GM21447 (cell line): ENCODE measurements at regions not wholly inside any gene's neighbourhood (a gene's known extent, or its start where the extent isn't known, plus 50 kb on each side); places are given as distances from the start of the nearest gene placed in this dataset.

Experiments used
- ATAC-seq: cut with Tn5 transposase; IDR thresholded peaks from one replicate; pipeline ENCODE4 v1.9.1; 2021; ENCODE audit not compliant: unreplicated experiment

DNA sequence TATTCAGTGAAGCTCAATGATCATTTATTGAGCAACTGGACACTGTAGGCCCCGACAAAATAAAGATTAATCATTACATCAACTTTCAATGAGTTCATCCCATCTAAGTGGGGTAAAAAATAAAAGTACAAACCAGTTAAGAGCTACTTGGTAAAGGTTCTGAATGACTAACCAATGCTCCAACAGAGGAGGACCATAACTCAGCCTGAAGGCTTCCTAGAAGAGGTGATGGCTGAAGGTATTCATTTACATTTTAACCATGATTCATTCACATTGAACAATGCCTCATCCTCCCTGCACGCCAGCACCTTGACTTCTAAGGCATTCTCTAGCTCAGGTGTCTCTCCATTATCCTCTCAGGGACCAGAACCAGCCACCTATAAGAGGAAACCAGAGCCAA is 201.4 kb downstream of the ZNF462 start:
- ATAC-seq, result no peak

DNA sequence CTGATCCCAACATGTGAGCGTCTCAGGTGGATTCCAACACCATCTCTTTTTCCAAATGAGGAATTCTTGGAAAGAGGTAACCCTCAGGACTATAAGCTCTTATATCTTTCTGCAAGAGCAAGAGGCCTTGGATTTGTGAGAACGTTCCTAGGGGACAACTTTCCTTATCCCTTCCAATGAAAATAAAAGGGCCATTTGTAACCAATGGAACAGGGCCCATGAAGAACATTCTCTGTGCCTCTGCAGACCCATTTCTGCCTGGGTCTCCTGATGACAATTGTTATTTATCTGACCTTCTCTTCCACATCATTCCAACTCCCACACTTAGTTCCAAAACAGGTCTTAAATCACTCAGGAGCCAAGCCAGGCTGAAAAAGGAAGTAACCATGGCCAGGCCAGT is 202.6 kb downstream of the ZNF462 start:
- no peak for ATAC-seq

DNA sequence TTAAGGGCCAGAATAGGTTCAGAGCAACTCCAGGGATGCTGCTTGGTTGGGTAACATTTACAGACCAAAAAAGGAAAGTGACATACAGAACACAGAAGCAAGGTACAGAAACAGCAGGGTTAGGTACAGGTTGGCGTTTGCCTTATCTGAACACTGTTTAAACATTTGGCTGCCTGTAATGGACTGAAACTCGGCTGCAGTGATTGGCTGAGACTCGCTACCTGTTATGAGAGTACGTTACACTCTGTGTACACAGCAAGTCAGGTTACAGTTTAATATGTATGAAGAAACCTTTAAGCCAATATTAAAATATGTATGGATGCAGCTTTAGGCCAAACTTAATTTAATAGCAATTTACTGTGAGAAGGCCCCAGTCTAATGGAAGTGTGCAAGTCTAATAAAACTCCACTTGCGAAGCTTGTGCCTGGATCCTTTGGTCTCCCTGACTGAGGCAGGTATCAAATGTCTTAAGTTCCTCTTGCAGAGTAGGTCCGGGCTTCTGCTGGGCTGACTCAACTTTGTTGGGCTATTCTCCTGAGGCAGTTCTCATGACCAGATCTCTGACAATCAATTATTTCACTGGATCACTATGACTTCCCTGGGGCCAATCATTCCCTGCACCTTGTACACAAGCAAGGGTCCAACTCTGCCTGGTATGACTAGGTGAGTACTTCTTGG is 204.9 kb downstream of the ZNF462 start:
- no peak for ATAC-seq

DNA sequence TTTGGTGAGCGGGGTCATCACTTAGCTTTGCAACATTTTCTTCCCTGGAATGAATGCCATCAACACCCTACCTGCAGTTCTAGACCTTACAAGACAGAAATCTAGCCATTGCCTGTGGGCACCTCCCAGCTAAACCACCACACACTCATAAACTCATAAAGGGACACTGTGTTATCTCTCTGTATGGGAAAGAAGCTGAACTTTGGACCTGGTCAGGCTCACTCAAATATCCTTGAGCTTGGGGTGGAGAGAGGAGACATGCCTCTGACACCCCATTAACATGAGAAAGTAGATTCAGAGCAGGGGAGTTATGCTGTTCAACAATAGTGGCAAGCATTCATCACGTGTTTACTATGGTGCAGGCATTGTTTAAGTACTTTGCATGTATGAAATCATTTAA is 205.6 kb downstream of the ZNF462 start:
- no peak for ATAC-seq

DNA sequence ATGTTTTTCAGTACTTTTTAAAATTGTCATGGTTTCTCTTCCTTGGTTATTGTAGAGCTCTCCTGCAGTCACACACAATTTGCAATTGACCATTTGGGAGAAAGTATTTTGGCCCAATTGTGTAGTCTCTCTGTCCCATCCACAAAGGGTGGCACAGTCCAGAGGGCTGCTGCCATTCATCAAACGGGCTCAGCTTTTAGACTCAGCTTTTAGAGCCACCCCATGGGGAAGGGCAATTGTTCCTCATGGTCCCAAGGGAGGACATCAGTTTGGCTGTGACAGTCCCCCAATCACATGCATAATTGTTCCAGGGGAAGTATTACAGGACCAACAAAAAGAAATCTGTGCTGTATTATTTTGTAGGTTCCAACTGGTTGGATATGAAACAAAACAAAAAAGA is 207.6 kb downstream of the ZNF462 start:
- no peak for ATAC-seq

DNA sequence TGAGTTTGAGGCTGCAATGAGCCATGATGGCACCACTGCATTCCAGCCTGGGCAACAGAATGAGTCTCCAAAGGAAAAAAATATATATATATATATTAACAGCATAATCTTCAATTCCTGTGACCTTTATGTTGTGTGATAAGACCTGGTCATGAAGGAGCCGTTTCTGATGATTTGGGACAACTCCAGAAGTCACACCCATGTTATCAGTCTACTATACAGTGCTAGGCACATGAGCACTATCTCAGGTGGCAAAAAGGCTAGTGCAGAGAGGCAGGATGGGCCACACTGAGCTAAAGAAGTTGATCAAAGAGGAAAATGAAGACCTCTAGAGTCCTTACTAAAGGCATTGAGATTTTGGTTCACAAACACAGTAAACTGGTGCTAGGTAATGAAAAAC is 205.0 kb upstream of the RAD23B start:
- ATAC-seq, result no peak

DNA sequence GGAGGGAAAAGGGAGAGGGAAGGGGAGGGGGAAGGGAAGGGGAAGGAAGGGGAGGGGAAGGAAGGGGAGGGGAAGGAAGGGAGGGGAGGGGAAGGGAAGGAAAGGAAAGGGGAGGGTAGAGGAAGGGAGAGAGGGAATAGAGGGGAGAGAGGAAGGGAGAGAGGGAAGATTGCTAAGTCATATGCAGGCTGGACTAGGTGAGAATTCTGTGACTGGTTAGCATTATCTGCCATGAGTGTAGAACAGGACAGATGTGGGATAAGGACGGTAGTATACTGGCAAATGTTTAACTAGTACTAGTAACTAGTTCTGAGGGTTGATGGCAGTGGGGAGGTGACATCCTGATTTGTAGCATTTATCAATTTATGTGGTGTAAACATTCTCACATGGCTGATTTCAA is 203.5 kb upstream of the RAD23B start:
- no peak for ATAC-seq

DNA sequence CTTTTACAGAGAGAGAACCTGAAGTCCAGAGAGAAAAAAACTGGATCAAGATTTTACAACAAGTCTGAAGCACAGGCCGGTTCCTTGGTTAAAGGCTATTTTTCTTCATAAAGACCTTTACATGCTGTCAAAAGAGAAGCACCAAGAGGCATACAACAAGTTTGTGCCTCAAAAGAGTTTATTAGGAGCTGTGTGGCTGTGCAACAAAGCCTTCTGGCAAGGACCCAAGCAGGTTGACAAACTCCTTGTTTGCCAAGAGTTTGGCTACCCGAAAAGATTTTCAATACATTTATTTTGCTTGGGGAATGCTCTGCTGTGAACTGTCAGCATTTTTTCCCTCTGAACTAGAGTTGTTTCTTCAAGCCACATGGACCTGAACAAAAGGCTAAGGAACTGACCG is 202.9 kb upstream of the RAD23B start:
- ATAC-seq, result no peak

DNA sequence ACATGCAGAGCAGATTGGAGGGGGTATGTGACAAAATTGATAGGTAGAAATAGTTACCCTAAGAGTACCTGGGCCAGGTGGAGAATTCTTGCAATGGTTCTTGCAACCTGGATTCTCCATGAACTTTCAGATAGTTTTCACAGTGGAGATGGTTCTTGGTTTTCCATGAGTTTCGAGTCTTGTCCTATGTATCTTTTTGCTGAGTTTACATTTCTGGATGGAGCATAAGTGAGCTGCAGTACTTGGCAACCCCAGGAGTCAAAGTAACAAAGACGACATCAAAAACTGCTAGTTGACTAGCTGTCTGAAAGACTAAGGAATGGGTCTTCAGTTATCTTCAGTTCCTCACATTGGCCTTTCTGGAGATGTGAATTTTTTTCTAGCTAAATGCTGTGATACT is 196.6 kb upstream of the RAD23B start:
- ATAC-seq, result no peak

DNA sequence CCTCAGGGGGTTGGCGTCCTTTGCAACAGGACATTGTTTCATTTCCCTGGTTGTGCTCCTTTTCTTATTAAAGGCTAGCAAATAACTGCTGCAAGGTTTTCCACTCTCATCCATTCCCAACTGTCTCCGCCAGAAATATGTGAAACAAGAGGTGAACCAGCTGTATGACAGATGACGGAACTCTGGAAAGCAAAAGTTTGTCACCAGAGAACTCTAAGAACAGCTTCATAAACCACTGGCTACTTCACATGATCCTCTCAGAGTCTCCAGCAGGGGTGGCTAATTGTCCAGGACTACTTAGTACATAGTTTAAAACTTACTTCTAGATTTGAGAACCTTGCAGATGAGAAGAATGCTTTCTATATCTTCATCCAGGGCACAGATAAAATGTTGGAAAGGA is 195.9 kb upstream of the RAD23B start:
- no peak for ATAC-seq

DNA sequence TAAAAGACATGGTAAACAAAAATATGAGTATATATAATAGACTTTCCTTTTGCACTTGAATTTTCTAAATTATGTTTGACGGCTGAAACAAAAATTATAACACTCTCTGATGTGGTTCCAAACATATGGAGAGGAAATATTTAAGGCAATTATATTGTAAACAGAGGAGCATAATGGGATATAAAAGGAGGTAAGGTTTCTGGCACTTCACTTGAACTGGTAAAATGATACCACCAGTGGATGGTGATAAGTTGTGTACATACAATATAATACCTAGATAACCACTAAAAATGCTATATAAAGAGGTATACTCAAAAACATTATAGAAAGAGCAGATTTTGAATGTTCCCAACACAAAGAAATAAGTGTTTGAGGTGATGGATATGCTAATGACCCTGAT is 192.9 kb upstream of the RAD23B start:
- ATAC-seq, result no peak

DNA sequence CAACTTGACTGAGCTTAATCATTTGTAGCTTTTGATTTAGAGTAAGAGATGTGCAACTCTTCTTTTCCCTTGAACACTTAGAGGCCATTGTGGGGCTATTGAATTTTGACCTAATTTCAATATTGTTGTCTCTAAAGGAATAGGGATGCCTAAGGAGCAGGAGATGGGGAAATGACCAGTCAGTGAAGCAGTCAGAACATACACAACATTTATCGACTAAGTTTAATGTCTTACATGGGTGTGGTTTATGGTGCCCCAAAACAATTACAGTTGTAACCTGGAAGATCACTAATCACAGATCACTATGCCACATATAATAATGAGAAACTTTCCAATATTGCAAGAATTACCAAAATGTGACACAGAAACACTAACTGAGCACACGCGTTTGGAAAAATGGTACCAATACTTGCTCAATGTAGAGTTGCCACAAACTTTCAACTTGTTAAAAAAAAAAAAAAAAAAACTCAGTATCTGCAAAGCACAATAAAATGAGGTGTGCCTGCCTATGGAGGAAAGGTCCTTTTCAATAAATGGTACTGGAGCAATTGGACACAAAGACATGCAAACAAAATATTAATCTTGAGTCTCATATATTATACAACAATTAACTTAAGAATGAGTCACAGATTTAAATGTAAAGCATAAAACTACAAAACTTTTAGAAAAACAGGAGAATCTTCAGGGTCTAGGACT is 189.6 kb upstream of the RAD23B start:
- ATAC-seq, result no peak

DNA sequence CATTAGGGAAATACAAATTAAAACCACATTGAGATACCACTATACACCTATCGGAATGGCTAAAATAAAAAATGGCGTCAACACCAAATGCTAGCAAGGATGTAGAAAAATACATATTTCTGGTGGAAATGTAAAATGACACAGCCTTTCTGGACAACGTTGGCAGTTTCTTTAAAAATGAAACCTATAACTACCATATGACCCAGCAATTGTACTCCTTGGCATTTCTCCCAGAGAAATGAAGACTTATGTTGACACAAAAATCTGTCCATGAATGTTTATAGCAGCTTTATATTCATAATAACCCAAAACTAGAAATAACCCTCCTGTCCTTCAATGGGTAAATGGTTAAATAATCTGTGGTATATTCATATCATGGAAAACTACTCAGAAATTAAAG is 188.7 kb upstream of the RAD23B start:
- ATAC-seq, result no peak

DNA sequence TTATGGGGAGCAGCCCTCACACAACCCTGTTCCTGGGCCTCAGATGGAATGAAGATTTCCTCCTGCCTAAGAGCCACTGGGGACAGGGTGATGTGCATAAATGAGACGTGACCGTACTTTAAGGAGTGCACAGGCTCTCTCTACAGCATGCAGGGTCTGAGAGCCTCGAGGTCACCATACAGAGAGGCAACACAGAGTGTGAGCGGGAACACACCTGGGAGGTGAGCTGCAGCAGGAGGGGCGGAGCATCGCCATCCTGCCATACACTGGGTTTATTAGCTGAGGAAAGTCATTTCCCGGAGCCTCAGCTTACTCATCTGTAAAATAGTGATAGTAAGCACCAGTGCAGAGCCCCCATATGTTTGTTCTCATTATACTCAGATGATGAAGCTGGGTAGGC is 182.5 kb upstream of the RAD23B start:
- ATAC-seq, result no peak

DNA sequence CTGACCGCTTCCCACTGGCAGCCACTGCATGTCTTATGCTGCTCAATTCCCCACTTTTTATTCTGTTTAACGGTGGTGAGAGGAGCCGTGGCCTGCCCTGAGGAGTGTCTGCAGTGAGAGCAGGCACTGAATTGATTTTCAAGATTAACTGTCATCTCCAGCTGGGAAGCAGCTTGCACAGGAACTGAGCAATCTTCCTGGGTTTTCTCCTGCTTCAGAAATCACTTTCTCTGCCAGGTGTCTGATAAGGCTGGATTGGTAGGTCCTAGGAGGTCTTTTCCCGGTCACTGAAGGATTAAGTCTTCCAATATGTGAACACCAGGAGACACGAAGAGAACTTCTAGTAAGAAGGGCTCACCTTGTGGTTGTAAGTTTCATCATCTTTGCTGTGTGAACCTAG is 181.1 kb upstream of the RAD23B start:
- ATAC-seq, result no peak

DNA sequence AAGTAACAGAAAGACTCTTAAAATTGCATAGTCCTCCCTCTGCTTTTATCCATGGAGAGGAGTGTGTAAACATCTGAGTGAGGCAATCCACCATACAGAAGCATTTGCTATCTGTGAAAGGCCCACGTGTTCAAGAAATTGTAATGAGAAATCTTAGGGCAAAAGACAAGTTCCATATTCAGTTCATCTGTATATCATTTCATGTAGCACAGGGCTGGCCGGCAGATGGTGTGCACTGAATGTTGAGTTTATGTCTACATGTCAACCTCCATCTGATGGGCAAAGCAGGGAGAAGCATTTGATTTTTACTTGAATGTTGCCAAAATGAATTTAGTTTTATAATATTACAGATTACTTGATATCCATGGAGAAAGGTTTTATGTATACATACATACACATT is 179.5 kb upstream of the RAD23B start:
- no peak for ATAC-seq

DNA sequence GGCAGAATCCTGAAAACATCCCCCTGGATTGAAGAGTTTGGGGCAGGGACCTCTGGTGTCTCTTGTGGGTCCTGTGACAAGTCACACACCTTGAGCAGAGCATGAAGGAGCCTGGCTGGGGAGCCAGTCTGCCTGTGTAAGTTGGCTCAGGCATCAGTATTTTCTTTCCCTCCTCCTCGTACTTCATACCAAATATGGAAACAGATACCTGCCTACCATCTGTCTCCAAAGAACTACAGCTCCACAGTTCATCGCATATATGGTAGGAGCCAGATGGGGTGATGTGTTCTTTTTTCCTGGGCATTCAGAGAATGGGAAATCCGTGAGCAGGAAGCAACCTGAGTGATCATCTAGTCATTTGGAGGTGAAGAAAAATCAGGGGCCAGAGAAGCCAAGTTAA is 177.3 kb upstream of the RAD23B start:
- no peak for ATAC-seq

DNA sequence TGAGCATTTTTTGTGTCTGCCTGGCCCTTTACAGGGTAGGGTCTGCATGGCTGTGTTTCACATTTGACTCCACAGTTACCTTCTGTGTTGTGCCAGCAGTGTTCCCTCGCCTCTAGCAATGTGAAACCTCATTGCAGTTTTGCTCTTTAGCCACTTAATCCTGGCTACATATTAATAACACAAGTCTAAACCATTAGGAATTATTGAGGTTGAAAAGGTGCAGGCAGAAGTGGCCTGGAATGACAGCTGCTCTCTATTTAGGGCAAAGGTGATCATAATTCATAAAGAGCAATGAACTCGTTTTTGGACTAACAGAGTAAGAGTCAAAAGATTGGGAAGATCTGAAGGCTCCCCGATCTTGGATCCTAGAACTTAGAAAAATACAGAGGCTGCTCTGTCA is 176.7 kb upstream of the RAD23B start:
- ATAC-seq, result no peak

DNA sequence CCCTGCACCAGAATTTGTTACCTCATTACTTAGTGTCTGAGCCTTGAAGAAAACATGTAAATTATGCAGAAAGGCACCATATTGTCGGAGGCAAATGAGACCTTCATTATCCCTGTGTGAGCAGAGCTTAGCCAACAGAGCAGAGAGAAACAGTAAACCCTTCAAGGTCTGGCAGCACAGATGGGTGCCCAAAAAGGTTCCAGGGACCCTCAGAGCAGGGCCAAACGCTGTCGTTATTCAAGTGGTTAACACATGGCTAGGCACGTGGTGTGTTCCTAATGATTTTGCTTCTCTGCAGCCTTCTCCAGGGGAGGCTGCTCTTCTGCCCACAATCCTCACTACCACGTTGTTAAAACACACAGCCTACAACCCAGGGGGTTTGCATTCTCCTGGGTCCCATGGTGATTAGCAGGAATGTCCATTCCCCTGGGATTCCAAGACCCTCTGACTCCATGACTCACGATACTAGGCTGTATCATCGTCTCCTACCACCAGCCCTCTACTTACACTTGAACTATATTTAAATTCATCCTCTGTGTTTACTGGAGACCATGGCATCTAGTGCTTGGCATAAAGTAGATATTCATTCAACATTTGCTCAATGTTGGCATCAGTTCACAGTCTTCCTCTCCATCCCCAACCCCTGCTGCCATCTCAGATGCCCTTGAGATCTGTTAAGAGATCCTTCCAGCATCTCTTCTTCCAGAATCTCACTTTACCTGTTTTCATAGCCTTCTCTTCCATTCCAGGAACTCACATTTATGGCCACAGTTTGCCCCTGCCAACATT is 174.5 kb upstream of the RAD23B start:
- ATAC-seq, result no peak

DNA sequence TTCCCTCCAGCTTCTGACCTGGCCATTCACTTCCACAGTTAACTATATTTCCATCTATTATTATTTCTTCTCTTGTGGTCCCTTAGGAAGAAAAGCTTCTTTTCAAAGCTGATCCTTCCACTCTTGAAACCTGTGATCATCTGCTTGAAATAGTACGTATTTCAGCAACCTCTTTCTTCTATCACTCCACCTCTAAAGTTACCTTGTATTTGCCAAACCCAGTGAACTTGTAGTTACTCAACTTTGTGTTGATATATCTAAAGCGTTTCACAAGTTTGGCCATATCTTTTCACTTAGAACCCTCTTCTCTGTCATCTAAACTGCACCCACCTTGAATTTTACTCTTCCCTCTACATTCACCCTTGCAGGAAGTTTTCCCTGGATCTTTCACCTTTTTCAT is 173.8 kb upstream of the RAD23B start:
- no peak for ATAC-seq

DNA sequence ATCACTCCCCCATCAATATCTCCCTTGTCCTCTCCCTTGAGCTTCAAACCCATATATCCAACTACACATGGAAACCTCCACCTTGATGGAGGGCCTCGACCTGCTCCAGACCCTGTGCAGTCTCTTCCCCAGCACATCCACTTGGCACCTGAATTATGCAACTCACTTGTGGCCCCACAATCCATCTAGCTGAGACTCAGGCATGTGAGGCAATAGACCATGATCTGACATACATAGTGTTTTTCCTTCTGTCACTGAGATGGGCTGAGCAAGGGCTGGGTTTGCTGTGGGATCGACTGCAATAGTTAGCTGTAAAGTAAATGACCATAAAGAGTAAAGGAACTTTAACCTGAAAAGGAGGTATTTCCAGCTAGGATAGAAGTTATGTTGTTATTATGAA is 172.9 kb upstream of the RAD23B start:
- ATAC-seq, result no peak

DNA sequence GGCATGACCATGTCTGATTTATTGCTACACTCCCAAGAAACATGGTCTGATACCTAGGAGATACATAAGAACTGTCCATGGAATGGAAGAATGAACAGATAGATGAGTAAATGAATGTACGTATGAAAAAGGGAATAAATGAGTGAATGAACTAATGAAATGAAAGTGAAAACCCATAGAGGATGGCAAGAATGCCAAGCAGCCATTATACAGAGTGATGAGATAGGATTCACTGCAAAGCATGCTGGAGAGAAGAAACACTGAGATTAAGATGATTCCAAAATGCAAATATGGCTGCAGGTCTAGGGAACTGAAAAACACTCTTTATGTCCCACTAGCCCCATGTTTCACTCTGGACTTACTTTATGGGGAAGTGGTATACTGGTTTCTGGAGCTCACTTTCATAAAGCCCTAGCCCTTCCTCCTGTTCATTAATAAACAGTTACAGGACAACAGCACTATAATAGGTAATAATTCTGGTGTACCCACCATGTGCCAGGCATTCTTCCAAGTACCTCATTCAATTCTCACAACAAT is 170.3 kb upstream of the RAD23B start:
- ATAC-seq, result peak; percentile 89
